GM23338 (cell line): ENCODE measurements at regions not wholly inside any gene's neighbourhood (a gene's known extent, or its start where the extent isn't known, plus 50 kb on each side); places are given as distances from the start of the nearest gene placed in this dataset.

Experiments used
- ATAC-seq: fragments of 200-7000 bp; cut with Tn5 transposase; 3 replicates; pipeline ENCODE4 v1.9.1; 2020
- DNase-seq: peaks from one replicate; pipeline ENCODE4 v3.0.0-alpha.2; 2015; ENCODE audit warnings: low spot score
- H2AFZ ChIP-seq: fragments of 200-600 bp; sonication (generic); 2 replicates; pipeline ENCODE4 v1.8.0; 2016; ENCODE audit warnings: antibody characterized with exemption, mild to moderate bottlenecking, moderate library complexity
- H3F3A ChIP-seq: fragments of 200-600 bp; sonication (generic); replicated peaks from 2 replicates; pipeline ENCODE4 v1.8.0; 2017; ENCODE audit warnings: antibody characterized with exemption, mixed run types, low read depth
- H3K27ac ChIP-seq: fragments of 200-600 bp; sonication (generic); 2 replicates; pipeline ENCODE4 v1.6.1; 2016; ENCODE audit warnings: low read depth
- H3K27me3 ChIP-seq: fragments of 200-600 bp; sonication (generic); 2 replicates; pipeline ENCODE4 v1.8.0; 2016; ENCODE audit warnings: mild to moderate bottlenecking, mixed run types, moderate library complexity; ENCODE audit not compliant: insufficient read depth
- H3K36me3 ChIP-seq: fragments of 200-600 bp; sonication (generic); 2 replicates; pipeline ENCODE4 v1.8.0; 2016; ENCODE audit warnings: mild to moderate bottlenecking; ENCODE audit not compliant: insufficient read depth
- H3K4me1 ChIP-seq: fragments of 200-600 bp; sonication (generic); 2 replicates; pipeline ENCODE4 v1.8.0; 2016; ENCODE audit warnings: mild to moderate bottlenecking, moderate library complexity; ENCODE audit not compliant: insufficient read depth
- H3K4me2 ChIP-seq: fragments of 200-600 bp; sonication (generic); 2 replicates; pipeline ENCODE4 v1.7.1; 2017; ENCODE audit warnings: mixed run types
- H3K4me3 ChIP-seq: fragments of 200-600 bp; sonication (generic); 2 replicates; pipeline ENCODE4 v1.6.1; 2016; ENCODE audit warnings: mixed run types
- H3K79me2 ChIP-seq: fragments of 200-600 bp; sonication (generic); replicated peaks from 2 replicates; pipeline ENCODE4 v1.8.0; 2017; ENCODE audit warnings: mild to moderate bottlenecking; ENCODE audit not compliant: insufficient read depth
- H3K9me2 ChIP-seq: fragments of 200-600 bp; sonication (generic); 2 replicates; pipeline ENCODE4 v1.8.0; 2017; ENCODE audit not compliant: insufficient read depth
- H4K20me1 ChIP-seq: fragments of 200-600 bp; sonication (generic); replicated peaks from 2 replicates; pipeline ENCODE4 v1.8.0; 2017; ENCODE audit warnings: mild to moderate bottlenecking; ENCODE audit not compliant: insufficient read depth
- H3K27ac Mint-ChIP-seq: 2 replicates; pipeline ENCODE4 v1.8.0; 2020; ENCODE audit warnings: inconsistent platforms, mild to moderate bottlenecking, moderate library complexity, mixed read lengths
- H3K27me3 Mint-ChIP-seq: 3 replicates; pipeline ENCODE4 v1.8.0; 2022; ENCODE audit warnings: low read depth, mild to moderate bottlenecking, moderate library complexity, mixed read lengths, inconsistent platforms; ENCODE audit not compliant: insufficient read depth, poor library complexity
- H3K36me3 Mint-ChIP-seq: 3 replicates; pipeline ENCODE4 v1.8.0; 2021; ENCODE audit warnings: low read depth, mild to moderate bottlenecking, inconsistent platforms, moderate library complexity, mixed read lengths
- H3K4me1 Mint-ChIP-seq: 3 replicates; pipeline ENCODE4 v1.8.0; 2020; ENCODE audit warnings: mild to moderate bottlenecking, inconsistent platforms, mixed read lengths
- H3K4me3 Mint-ChIP-seq: 3 replicates; pipeline ENCODE4 v1.8.0; 2021; ENCODE audit warnings: moderate library complexity, mild to moderate bottlenecking, inconsistent platforms, mixed read lengths
- H3K9me3 Mint-ChIP-seq: 3 replicates; pipeline ENCODE4 v1.8.0; 2020; ENCODE audit warnings: moderate library complexity, mild to moderate bottlenecking, inconsistent platforms, mixed read lengths
- CREB1 ChIP-seq: fragments of 250-450 bp; sonication (Bioruptor Pico); IDR thresholded peaks from 2 replicates; pipeline ENCODE4 v1.5.0; 2020; ENCODE audit warnings: low read depth, mild to moderate bottlenecking, moderate library complexity
- EZH2 ChIP-seq: fragments of 200-600 bp; sonication (generic); IDR thresholded peaks from one replicate; pipeline ENCODE4 v1.8.0; 2017; ENCODE audit warnings: antibody characterized with exemption, mild to moderate bottlenecking, low read depth; ENCODE audit not compliant: unreplicated experiment
- JUNB ChIP-seq: IDR thresholded peaks from one replicate; pipeline ENCODE4 v1.6.1; 2016; ENCODE audit warnings: antibody characterized with exemption; ENCODE audit not compliant: unreplicated experiment
- REST ChIP-seq: IDR thresholded peaks from one replicate; pipeline ENCODE4 v1.6.1; 2018; ENCODE audit warnings: antibody characterized with exemption; ENCODE audit not compliant: unreplicated experiment
- ZNF114 ChIP-seq: fragments of 250-450 bp; sonication (Bioruptor Pico); IDR thresholded peaks from 2 replicates; pipeline ENCODE4 v1.5.0; 2020; ENCODE audit warnings: mild to moderate bottlenecking, moderate library complexity
- ZNF331 ChIP-seq: fragments of 250-450 bp; sonication (Bioruptor Pico); IDR thresholded peaks from 2 replicates; pipeline ENCODE4 v1.5.0; 2020; ENCODE audit warnings: low read depth, mild to moderate bottlenecking, moderate library complexity
- TF ChIP-seq, protein P1 (sequence below): fragments of 250-450 bp; sonication (Bioruptor Pico); IDR thresholded peaks from 2 replicates; pipeline ENCODE4 v1.5.0; 2020; ENCODE audit warnings: mild to moderate bottlenecking, moderate library complexity

- Histone ChIP-seq H2AFZ (no peak overlapping the region), H3K36me3 (no peaks in the 10 kb centered on the region), H3K4me2 (no peak overlapping the region), H3K79me2 (no peaks in the 10 kb centered on the region), H3K4me1 (0 out of 2 replicates have a peak, but pooled peaks cover 5% of the 10 kb centered on the region), H4K20me1 (no peaks in the 10 kb centered on the region), H3K27ac (no peak overlapping the region), H3K27me3 (peaks cover 9% of the 10 kb centered on the region; the same call in 1 of the 2 replicates), H3K4me3 (no peak overlapping the region), H3F3A (no peaks in the 10 kb centered on the region), H3K9me2 (no peaks in the 10 kb centered on the region)
- no peaks in the 10 kb centered on the region for H3K36me3 Mint-ChIP-seq
- H3K27ac Mint-ChIP-seq: no peak overlapping the region
- H3K4me3 Mint-ChIP-seq: no peak overlapping the region
- H3K4me1 Mint-ChIP-seq: peaks cover 7% of the 10 kb centered on the region; the same call in 2 of the 3 replicates
- TF ChIP-seq ZNF114: no peak
- no peak for TF ChIP-seq JUNB
- no peak for TF ChIP-seq CREB1
- no peak for TF ChIP-seq EZH2
- TF ChIP-seq REST: no peak
- no peak for TF ChIP-seq ZNF331 (CRISPR knock-in tag)
- TF ChIP-seq, protein P1, sequence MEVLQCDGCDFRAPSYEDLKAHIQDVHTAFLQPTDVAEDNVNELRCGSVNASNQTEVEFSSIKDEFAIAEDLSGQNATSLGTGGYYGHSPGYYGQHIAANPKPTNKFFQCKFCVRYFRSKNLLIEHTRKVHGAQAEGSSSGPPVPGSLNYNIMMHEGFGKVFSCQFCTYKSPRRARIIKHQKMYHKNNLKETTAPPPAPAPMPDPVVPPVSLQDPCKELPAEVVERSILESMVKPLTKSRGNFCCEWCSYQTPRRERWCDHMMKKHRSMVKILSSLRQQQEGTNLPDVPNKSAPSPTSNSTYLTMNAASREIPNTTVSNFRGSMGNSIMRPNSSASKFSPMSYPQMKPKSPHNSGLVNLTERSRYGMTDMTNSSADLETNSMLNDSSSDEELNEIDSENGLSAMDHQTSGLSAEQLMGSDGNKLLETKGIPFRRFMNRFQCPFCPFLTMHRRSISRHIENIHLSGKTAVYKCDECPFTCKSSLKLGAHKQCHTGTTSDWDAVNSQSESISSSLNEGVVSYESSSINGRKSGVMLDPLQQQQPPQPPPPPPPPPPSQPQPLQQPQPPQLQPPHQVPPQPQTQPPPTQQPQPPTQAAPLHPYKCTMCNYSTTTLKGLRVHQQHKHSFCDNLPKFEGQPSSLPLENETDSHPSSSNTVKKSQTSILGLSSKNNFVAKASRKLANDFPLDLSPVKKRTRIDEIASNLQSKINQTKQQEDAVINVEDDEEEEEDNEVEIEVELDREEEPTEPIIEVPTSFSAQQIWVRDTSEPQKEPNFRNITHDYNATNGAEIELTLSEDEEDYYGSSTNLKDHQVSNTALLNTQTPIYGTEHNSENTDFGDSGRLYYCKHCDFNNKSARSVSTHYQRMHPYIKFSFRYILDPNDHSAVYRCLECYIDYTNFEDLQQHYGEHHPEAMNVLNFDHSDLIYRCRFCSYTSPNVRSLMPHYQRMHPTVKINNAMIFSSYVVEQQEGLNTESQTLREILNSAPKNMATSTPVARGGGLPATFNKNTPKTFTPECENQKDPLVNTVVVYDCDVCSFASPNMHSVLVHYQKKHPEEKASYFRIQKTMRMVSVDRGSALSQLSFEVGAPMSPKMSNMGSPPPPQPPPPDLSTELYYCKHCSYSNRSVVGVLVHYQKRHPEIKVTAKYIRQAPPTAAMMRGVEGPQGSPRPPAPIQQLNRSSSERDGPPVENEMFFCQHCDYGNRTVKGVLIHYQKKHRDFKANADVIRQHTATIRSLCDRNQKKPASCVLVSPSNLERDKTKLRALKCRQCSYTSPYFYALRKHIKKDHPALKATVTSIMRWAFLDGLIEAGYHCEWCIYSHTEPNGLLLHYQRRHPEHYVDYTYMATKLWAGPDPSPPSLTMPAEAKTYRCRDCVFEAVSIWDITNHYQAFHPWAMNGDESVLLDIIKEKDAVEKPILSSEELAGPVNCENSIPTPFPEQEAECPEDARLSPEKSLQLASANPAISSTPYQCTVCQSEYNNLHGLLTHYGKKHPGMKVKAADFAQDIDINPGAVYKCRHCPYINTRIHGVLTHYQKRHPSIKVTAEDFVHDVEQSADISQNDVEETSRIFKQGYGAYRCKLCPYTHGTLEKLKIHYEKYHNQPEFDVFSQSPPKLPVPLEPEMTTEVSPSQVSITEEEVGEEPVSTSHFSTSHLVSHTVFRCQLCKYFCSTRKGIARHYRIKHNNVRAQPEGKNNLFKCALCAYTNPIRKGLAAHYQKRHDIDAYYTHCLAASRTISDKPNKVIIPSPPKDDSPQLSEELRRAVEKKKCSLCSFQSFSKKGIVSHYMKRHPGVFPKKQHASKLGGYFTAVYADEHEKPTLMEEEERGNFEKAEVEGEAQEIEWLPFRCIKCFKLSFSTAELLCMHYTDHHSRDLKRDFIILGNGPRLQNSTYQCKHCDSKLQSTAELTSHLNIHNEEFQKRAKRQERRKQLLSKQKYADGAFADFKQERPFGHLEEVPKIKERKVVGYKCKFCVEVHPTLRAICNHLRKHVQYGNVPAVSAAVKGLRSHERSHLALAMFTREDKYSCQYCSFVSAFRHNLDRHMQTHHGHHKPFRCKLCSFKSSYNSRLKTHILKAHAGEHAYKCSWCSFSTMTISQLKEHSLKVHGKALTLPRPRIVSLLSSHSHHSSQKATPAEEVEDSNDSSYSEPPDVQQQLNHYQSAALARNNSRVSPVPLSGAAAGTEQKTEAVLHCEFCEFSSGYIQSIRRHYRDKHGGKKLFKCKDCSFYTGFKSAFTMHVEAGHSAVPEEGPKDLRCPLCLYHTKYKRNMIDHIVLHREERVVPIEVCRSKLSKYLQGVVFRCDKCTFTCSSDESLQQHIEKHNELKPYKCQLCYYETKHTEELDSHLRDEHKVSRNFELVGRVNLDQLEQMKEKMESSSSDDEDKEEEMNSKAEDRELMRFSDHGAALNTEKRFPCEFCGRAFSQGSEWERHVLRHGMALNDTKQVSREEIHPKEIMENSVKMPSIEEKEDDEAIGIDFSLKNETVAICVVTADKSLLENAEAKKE (CRISPR knock-in tag): no peak
- no peak for DNase-seq
- peaks cover 2% of the 10 kb centered on the region for H3K27me3 Mint-ChIP-seq
- no peaks in the 10 kb centered on the region for H3K9me3 Mint-ChIP-seq
- no peak for ATAC-seq
Measured at GRCh38 chr3:182683858-182684257, 109.4 kb upstream of the ATP11B start.
